C4-2B (cell line): ENCODE measurements at regions not wholly inside any gene's neighbourhood (a gene's known extent, or its start where the extent isn't known, plus 50 kb on each side); places are given as distances from the start of the nearest gene placed in this dataset.

Source experiments
- CTCF ChIP-seq: fragments of 450-650 bp; conservative IDR thresholded peaks from 2 replicates; pipeline ENCODE4 v1.5.1; 2017; ENCODE audit warnings: mild to moderate bottlenecking
- ZFX ChIP-seq: fragments of 450-650 bp; IDR thresholded peaks from 2 replicates; pipeline ENCODE4 v1.6.1; 2017

DNA sequence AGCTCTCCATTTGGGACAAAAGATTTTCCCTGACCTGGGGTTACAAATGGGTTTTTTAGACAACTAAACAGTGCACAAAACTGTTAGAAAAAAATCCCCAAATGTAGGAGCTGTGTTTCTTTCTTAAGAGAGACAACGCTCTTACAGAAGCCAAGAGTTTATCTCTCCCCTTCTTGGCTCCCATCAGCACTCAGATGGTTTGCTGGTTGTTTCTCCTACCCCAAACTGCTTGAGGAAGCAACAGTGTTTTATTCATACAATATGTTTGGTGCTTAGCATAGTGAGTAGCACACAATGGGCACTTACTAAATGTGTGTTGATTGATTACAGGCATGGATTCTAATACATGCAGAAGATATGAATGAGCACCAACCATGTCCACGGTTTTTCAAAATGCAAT lies 209.5 kb upstream of the ANO5 start:
- TF ChIP-seq CTCF: no peak
- no peak for TF ChIP-seq ZFX
